ENCODE measurements at regions not wholly inside any gene's neighbourhood (a gene's known extent, or its start where the extent isn't known, plus 50 kb on each side); places are given as distances from the start of the nearest gene placed in this dataset.
A peak's percentile ranks its signal among the peaks of the same experiment; 100 is the strongest.

DNA sequence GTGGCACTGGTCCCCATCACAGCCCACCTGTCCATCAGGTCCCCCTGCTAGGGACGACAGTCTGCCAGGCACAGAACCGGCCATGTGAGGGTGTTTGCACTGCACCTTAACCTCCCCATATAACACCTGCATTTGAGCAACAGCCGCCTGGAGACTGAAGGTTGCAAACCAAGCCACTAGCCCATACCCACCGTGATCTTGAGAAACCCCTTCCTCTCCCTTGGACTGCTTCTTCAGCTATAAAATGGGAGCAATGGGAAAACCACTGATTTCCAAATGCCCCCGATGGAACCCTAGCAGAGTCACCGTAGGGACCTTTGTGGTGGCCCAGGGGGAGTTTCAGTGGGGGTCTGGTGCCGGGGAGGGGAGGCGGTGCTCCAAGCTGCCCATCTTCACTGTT is 120.1 kb downstream of the NPTX2 start:
- DNase-seq: no peak
- ATAC-seq (ENCODE audit: insufficient read depth, low read depth): no peak
- TF ChIP-seq, protein P1, sequence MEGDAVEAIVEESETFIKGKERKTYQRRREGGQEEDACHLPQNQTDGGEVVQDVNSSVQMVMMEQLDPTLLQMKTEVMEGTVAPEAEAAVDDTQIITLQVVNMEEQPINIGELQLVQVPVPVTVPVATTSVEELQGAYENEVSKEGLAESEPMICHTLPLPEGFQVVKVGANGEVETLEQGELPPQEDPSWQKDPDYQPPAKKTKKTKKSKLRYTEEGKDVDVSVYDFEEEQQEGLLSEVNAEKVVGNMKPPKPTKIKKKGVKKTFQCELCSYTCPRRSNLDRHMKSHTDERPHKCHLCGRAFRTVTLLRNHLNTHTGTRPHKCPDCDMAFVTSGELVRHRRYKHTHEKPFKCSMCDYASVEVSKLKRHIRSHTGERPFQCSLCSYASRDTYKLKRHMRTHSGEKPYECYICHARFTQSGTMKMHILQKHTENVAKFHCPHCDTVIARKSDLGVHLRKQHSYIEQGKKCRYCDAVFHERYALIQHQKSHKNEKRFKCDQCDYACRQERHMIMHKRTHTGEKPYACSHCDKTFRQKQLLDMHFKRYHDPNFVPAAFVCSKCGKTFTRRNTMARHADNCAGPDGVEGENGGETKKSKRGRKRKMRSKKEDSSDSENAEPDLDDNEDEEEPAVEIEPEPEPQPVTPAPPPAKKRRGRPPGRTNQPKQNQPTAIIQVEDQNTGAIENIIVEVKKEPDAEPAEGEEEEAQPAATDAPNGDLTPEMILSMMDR (IDR thresholded peaks at IDR 0.05; ENCODE audit: borderline replicate concordance, extremely low read depth, low read length, poor library complexity, severe bottlenecking): no peak
- TF ChIP-seq EZH2 (IDR thresholded peaks at IDR 0.05; ENCODE audit: borderline replicate concordance, low read depth, low read length, severe bottlenecking): no peak
- H3K79me2 ChIP-seq (ENCODE audit: insufficient read depth, low read length): no peaks in the 10 kb centered on the region
- no peaks in the 10 kb centered on the region for H3K27me3 ChIP-seq (ENCODE audit: insufficient read depth, low read length, poor library complexity)
- no peak overlapping the region for H3K4me3 ChIP-seq (ENCODE audit: low read depth in 1 of 2, low read length in 2 of 2)
- no peaks in the 10 kb centered on the region for H4K20me1 ChIP-seq (ENCODE audit: insufficient read depth, low read length)
- H3K4me2 ChIP-seq (ENCODE audit: insufficient read depth, low read length): no peak overlapping the region
- no peak overlapping the region for H2AFZ ChIP-seq (ENCODE audit: low read depth, low read length)
- no peak overlapping the region for H3K27ac ChIP-seq (ENCODE audit: low read length)
- no peaks in the 10 kb centered on the region for H3K4me1 ChIP-seq (ENCODE audit: insufficient read depth, low read length)
- no peaks in the 10 kb centered on the region for H3K9me3 ChIP-seq (ENCODE audit: insufficient read depth, low read length, severe bottlenecking)
- H3K36me3 ChIP-seq (ENCODE audit: insufficient read depth, low read length): no peaks in the 10 kb centered on the region
- no peak overlapping the region for H3K9ac ChIP-seq (ENCODE audit: low read depth, low read length)

DNA sequence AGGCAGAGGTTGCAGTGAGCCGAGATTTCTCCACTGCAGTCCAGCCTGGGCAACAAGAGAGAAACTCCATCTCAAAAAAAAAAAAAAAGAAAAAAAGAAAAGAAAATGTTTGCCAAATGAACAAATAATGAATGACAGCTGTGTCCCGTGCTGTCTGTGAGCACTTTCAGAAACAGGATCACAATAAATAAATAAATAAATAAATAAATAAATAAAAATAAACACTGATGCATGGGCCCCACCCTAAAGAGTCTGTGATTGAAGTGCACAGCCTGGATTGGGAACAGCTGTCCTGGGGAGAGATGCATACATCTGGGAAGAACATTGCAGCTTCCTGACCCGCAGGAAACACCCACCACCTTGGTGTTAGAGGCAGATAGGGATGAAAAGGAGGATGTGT is 123.6 kb downstream of the NPTX2 start:
- no peaks in the 10 kb centered on the region for H4K20me1 ChIP-seq (ENCODE audit: insufficient read depth, low read length)
- no peak for ATAC-seq (ENCODE audit: insufficient read depth, low read depth)

DNA sequence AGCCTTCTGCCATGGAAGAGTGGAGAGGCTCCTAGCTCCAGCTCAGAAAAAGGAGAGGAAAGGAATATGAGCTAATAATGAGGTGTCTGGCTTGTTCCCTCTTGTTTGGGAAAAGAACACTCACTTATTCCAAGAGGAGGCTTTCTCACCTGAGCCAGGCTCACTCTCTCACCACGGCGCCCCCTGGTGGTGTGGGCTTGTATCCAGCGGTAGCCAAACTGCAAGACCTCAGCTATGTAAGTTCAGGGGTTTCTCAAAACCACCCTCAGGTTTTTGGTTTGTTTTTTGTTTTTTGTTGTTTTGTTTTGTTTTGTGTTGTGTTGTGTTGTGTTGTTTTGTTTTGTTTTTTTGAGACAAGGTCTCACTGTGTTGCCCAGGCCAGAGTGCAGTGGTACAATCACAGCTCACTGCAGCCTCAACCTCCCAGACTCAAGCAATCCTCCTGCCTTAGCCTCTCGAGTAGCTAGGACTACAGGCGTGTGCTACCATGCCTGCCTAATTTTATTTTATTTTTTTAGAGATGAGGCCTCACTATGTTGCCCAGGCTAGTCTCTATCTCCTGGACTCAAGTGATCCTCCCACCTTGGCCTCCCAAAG is 124.0 kb downstream of the TMEM130 start:
- no peak overlapping the region for H3K9ac ChIP-seq (ENCODE audit: low read depth, low read length)
- H2AFZ ChIP-seq (ENCODE audit: low read depth, low read length): no peak overlapping the region
- TF ChIP-seq, protein P1 (IDR thresholded peaks at IDR 0.05; ENCODE audit: borderline replicate concordance, extremely low read depth, low read length, poor library complexity, severe bottlenecking): peak; percentile 88
- no peak for TF ChIP-seq EZH2 (IDR thresholded peaks at IDR 0.05; ENCODE audit: borderline replicate concordance, low read depth, low read length, severe bottlenecking)
- H3K27ac ChIP-seq (ENCODE audit: low read length): no peak overlapping the region
- no peaks in the 10 kb centered on the region for H3K79me2 ChIP-seq (ENCODE audit: insufficient read depth, low read length)
- H3K4me2 ChIP-seq (ENCODE audit: insufficient read depth, low read length): no peak overlapping the region
- no peak overlapping the region for H3K4me3 ChIP-seq (ENCODE audit: low read depth in 1 of 2, low read length in 2 of 2)
- ATAC-seq (ENCODE audit: insufficient read depth, low read depth) (peak; percentile 76; the same call in 2 of the 3 replicates), DNase-seq (peak; percentile 71)
- no peaks in the 10 kb centered on the region for H3K36me3 ChIP-seq (ENCODE audit: insufficient read depth, low read length)
- no peaks in the 10 kb centered on the region for H3K4me1 ChIP-seq (ENCODE audit: insufficient read depth, low read length)
- H4K20me1 ChIP-seq (ENCODE audit: insufficient read depth, low read length): no peaks in the 10 kb centered on the region
- no peaks in the 10 kb centered on the region for H3K9me3 ChIP-seq (ENCODE audit: insufficient read depth, low read length, severe bottlenecking)
- no peaks in the 10 kb centered on the region for H3K27me3 ChIP-seq (ENCODE audit: insufficient read depth, low read length, poor library complexity)

More for the DNA sequence above, 123.6 kb downstream of the NPTX2 start:
- Histone ChIP-seq H2AFZ (ENCODE audit: low read depth, low read length) (no peak overlapping the region), H3K79me2 (ENCODE audit: insufficient read depth, low read length) (no peaks in the 10 kb centered on the region), H3K4me3 (ENCODE audit: low read depth in 1 of 2, low read length in 2 of 2) (no peak overlapping the region), H3K9me3 (ENCODE audit: insufficient read depth, low read length, severe bottlenecking) (no peaks in the 10 kb centered on the region), H3K9ac (ENCODE audit: low read depth, low read length) (no peak overlapping the region), H3K4me1 (ENCODE audit: insufficient read depth, low read length) (no peaks in the 10 kb centered on the region), H3K4me2 (ENCODE audit: insufficient read depth, low read length) (no peak overlapping the region), H3K27me3 (ENCODE audit: insufficient read depth, low read length, poor library complexity) (no peaks in the 10 kb centered on the region), H3K27ac (ENCODE audit: low read length) (no peak overlapping the region), H3K36me3 (ENCODE audit: insufficient read depth, low read length) (no peaks in the 10 kb centered on the region)
- TF ChIP-seq, protein P1 (IDR thresholded peaks at IDR 0.05; ENCODE audit: borderline replicate concordance, extremely low read depth, low read length, poor library complexity, severe bottlenecking): no peak
- no peak for TF ChIP-seq EZH2 (IDR thresholded peaks at IDR 0.05; ENCODE audit: borderline replicate concordance, low read depth, low read length, severe bottlenecking)
- DNase-seq: no peak
